Endothelial cell of hepatic sinusoid (primary cell): ENCODE measurements at regions not wholly inside any gene's neighbourhood (a gene's known extent, or its start where the extent isn't known, plus 50 kb on each side); places are given as distances from the start of the nearest gene placed in this dataset.

Experiments used
- in situ Hi-C: cut with HindIII; loops from 2 replicates; pipeline ENCODE4 v1.10.0; 2017; ENCODE audit warnings: low sequenced_read_pairs

DNA sequence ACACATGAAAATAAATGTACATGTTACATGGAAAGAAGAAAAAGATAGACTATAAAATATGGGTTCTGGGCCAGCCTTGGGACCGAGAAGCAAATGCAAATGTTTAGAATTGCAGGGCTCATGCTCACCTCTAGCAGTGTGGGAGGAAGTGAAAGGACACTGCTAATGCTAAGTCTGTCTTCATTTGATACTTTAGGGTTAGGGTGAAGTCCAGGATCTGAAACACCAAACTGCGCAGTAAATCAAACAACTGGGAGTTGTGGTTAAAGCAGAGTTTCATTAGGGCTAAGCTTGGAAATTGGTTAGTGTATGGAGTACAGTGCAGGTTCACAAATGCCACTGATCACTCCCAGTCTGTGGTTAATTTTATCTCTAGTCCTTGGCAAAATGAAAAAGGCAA is 73.2 kb upstream of the PDK4 start:
- in situ Hi-C loops = no loop called here

DNA sequence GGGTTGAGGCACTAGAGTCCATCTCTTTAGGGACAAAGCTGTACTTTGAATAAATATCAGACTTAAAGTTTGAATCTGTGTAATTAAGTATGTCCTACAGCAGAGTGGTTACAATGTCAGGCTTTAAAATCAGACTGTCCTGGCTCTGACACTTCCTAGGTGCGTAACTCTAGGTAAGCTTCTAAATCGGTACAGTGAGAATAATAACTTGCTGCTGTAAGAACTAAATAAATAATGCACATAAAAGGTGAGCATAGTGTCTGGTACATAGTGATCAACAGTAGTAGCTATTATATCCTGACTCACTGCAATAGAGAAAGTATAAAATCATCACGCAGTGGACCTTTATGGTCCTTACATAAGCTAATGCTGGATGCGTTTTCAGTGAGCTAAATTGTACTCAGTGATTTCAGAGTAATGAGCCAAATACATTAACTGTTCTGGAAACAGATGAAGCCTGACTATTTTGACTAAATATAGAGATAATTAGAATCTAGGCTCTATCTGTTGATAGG is 72.2 kb upstream of the PDK4 start:
- in situ Hi-C loops = no loop called here

DNA sequence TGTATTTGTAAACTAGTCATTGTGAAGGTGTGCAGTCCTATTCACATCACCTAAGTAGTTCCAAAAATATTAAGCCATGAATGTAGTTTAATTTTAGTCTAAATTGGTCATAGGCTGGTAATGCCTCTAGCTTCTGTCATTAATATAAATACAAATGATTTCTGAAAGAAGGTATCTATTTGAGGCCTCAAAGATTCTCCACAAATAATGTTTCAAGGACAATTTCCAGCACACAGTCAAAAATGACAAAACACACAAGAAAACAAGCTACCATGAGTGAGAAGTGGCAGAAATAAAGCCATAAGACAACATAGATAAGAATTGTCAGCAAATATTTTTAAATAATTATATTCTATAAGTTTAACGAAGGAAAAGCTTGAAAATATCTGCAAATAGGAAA is 66.7 kb upstream of the PDK4 start:
- in situ Hi-C loops = no loop called here

DNA sequence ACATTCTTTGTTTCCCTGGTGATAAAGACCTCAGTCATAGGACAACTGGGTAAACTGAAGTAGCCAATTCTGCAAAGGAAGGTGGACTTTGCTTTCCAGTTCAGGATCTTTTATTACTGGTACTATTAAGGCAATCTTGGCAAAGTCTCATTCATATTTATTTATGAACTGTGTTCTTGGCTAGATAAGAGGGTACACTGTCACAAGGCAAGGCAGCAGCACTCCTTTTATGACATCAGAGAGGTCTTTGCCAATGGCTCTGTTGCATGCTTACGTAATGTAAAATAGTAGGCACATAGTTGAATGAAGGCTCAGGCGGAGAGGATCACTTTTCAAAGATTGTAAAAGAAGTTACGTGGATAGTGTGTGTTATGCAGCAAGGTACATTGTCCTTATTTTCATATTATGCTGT is 63.7 kb upstream of the PDK4 start:
- in situ Hi-C loops = no loop called here

DNA sequence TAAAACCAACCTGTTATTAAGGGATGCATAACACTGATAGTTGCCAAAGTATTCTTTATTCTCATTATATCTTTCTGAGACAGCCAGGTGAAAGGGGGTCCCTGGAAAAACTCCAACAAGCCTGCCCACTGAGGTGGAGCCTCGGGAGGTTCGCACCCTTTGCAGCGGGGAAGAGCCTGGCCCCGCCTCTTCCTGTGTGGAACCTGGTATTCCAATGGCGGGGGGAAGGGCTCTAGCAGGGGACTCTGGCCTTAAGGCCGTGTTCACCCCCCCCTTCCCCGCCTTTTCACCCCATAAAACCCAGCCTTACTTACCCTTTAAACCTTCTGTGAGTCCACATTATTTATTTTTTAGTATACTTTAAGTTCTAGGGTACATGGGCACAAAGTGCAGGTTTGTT is 62.4 kb upstream of the PDK4 start:
- in situ Hi-C loops = no loop called here

- in situ Hi-C loops = no loop called here
Observed at GRCh38 chr7:95649546-95649945, 53.2 kb upstream of the PDK4 start.

DNA sequence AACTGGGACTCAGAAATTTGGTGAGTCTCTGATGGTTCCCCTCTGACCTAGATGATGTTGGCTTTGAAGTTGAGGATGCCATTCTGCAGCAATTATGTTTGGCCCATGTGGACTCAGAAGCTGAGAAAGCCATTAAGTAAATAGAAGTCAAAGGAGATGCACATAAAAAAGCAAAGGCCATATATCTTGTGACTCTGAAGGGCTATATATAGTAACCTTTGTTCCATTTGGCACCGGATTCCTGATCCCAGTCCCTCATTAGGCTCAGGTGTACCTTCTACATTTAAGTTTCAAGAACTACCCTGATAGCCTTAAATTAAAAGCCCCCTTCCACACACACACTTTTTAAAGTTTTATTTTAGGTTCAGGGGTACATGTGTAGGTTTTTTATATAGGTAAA is 50.0 kb upstream of the PDK4 start:
- in situ Hi-C loops = no loop called here
